Natural killer cell (primary cell): ENCODE measurements at regions not wholly inside any gene's neighbourhood (a gene's known extent, or its start where the extent isn't known, plus 50 kb on each side); places are given as distances from the start of the nearest gene placed in this dataset.
"Not testable (repeated sequence)": the region's sequence is repeated elsewhere in the genome, so short reads cannot be mapped to it uniquely, and the experiment has no call there.

Experiments
- ATAC-seq, 3 donors: fragments of 150-1000 bp in 2 of 3; fragments of 200-7000 bp in 1 of 3; cut with Tn5 transposase; 1 replicate in 1 of 3; 2 replicates in 2 of 3; pipeline ENCODE4 v1.10.0; 2021; ENCODE audit warnings: mild to moderate bottlenecking in 2 of 3, moderate library complexity in 2 of 3
- DNase-seq, 2 donors: peaks; one replicate each; pipeline versions ENCODE4 v3.0.0 to v3.0.0-alpha.2; 2013 to 2021; ENCODE audit warnings: mixed read lengths in 1 of 2
- H3K27ac ChIP-seq: one replicate; pipeline ENCODE4 v1.5.1; 2013; ENCODE audit warnings: mild to moderate bottlenecking, low read length
- H3K27me3 ChIP-seq: one replicate; pipeline ENCODE4 v1.6.1; 2013; ENCODE audit warnings: low read length; ENCODE audit not compliant: control insufficient read depth, insufficient read depth
- H3K36me3 ChIP-seq: one replicate; pipeline ENCODE4 v1.6.1; 2013; ENCODE audit warnings: low read length; ENCODE audit not compliant: control insufficient read depth, insufficient read depth
- H3K4me1 ChIP-seq: one replicate; pipeline ENCODE4 v1.6.1; 2013; ENCODE audit warnings: low read length; ENCODE audit not compliant: control insufficient read depth, insufficient read depth
- H3K4me3 ChIP-seq: one replicate; pipeline ENCODE4 v1.5.1; 2013; ENCODE audit warnings: low read length
- H3K9me3 ChIP-seq: one replicate; pipeline ENCODE4 v1.6.1; 2013; ENCODE audit warnings: low read length; ENCODE audit not compliant: control insufficient read depth, insufficient read depth
- H3K27ac Mint-ChIP-seq, 2 donors: one replicate each; pipeline ENCODE4 v1.8.0; 2022; ENCODE audit warnings: mild to moderate bottlenecking in 2 of 2, mixed read lengths in 2 of 2, moderate library complexity in 1 of 2
- H3K27me3 Mint-ChIP-seq, 2 donors: one replicate each; pipeline ENCODE4 v1.8.0; 2022; ENCODE audit warnings: low read depth in 2 of 2, mixed read lengths in 2 of 2
- H3K36me3 Mint-ChIP-seq: one replicate; pipeline ENCODE4 v1.8.0; 2022; ENCODE audit warnings: mixed read lengths
- H3K4me1 Mint-ChIP-seq, 2 donors: one replicate each; pipeline ENCODE4 v1.8.0; 2022; ENCODE audit warnings: mixed read lengths in 2 of 2
- H3K4me3 Mint-ChIP-seq: one replicate; pipeline ENCODE4 v1.8.0; 2022; ENCODE audit warnings: mild to moderate bottlenecking, moderate library complexity, mixed read lengths
- H3K9me3 Mint-ChIP-seq, 2 donors: one replicate each; pipeline ENCODE4 v1.8.0; 2022; ENCODE audit warnings: mixed read lengths in 2 of 2
- CTCF ChIP-seq: fragments of 200-600 bp; IDR thresholded peaks from one replicate; pipeline ENCODE4 v1.8.0; 2022; ENCODE audit warnings: antibody characterized with exemption
- WGBS: methylation state at CpG from one replicate; pipeline ENCODE4 v1.1.7; 2013; ENCODE audit warnings: missing lambda C conversion rate; ENCODE audit not compliant: insufficient coverage; 5-methylcytosine and 5-hydroxymethylcytosine counted together
- intact Hi-C: fragments of 100-400 bp; cut with micrococcal nuclease; formaldehyde crosslinking; loops from one replicate; pipeline ENCODE4 v1.14.2; 2022

DNA sequence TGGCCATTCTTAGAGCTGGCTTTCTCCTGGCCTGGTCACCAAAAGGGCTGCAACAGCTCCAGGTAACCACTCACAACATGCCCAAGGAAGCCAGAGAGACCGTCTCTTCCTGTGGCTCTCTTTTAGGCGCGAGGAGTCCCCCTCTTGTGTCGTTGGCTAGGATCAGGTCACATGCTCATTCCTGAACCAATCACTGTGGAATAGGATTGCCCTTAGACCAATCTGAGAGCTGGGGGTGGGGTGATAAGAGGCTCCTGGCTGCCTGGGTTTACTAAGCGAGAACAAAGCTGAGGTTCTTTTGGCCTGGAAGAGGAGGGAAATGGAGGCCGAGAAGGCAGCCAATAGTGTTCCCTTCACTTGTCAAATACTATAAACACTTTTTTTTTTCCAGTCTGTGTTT is 452.1 kb upstream of the PROX1 start:
- Mint-ChIP-seq H3K4me1 (no peaks in the 10 kb centered on the region), H3K27me3 (peaks cover 0 to 4% of the 10 kb centered on the region in 2 donors), H3K4me3 (no peak overlapping the region), H3K36me3 (no peaks in the 10 kb centered on the region), H3K9me3 (no peaks in the 10 kb centered on the region), H3K27ac (no peak overlapping the region)
- Histone ChIP-seq H3K4me1 (no peaks in the 10 kb centered on the region), H3K36me3 (no peaks in the 10 kb centered on the region), H3K27ac (no peak overlapping the region), H3K27me3 (no peaks in the 10 kb centered on the region), H3K4me3 (no peak overlapping the region), H3K9me3 (no peaks in the 10 kb centered on the region)
- no peak for ATAC-seq
- no peak for TF ChIP-seq CTCF
- intact Hi-C loops, result no loop called here
- 96% methylated on average over 5 of the region's 6 CpGs for WGBS
- no peak for DNase-seq

DNA sequence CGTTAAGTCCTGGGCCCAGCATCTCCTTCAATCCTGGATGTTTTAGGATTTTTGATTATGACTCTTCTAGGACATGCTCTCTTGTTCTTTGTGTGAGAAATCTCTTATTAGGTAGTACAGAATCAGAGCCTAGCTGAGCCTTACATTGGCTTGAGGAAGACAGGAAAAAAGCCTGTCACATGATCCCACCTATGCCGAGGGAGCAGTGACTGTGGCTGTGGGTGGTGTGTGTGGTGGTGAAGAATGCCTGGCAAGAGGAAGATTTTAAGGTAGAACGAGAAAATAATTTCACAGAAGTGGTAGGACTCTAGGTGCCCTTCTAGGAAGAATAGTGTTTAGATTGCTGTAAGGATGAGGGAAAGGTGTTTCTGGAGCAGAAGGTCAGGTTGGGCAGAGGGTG is 449.5 kb upstream of the PROX1 start:
- DNase-seq (no peak), ATAC-seq (no peak)
- Histone ChIP-seq H3K4me3 (no peak overlapping the region), H3K9me3 (no peaks in the 10 kb centered on the region), H3K27ac (no peak overlapping the region), H3K36me3 (no peaks in the 10 kb centered on the region), H3K4me1 (no peaks in the 10 kb centered on the region), H3K27me3 (no peaks in the 10 kb centered on the region)
- intact Hi-C loops, result no loop called here
- H3K4me3 Mint-ChIP-seq, result no peak overlapping the region
- peaks cover 0 to 10% of the 10 kb centered on the region in 2 donors for H3K27me3 Mint-ChIP-seq
- H3K4me1 Mint-ChIP-seq, result no peaks in the 10 kb centered on the region
- no peaks in the 10 kb centered on the region for H3K36me3 Mint-ChIP-seq
- TF ChIP-seq CTCF, result no peak
- no peak overlapping the region for H3K27ac Mint-ChIP-seq
- peaks cover 0 to 2% of the 10 kb centered on the region in 2 donors for H3K9me3 Mint-ChIP-seq
- WGBS, result 65% methylated on average over 3 of the region's 3 CpGs

DNA sequence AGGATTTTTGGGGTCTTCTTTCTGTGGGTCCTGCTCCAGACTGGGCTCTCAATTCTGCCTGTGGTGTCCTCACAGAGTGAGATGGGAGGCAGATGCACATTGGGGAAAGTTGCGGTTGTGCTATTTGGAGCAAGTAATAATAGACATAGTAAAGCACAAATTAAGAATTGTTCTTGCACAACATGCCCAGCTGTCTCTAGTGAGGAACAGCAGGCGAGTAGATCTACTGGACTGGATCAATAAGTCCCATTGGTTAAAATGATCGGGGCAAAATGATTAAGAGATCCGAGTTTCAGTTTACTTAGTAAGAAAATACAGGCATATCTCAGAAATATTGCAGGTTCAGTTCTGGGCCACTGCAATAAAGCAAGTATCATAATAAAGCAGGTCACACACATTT is 448.3 kb upstream of the PROX1 start:
- Histone ChIP-seq H3K27ac (no peak overlapping the region), H3K4me3 (no peak overlapping the region), H3K4me1 (no peaks in the 10 kb centered on the region), H3K9me3 (no peaks in the 10 kb centered on the region), H3K27me3 (no peaks in the 10 kb centered on the region), H3K36me3 (no peaks in the 10 kb centered on the region)
- no peak for DNase-seq
- no peak overlapping the region for H3K4me3 Mint-ChIP-seq
- TF ChIP-seq CTCF, result no peak
- H3K4me1 Mint-ChIP-seq, result no peaks in the 10 kb centered on the region
- H3K9me3 Mint-ChIP-seq, result peaks cover 0 to 2% of the 10 kb centered on the region in 2 donors
- H3K36me3 Mint-ChIP-seq, result no peaks in the 10 kb centered on the region
- intact Hi-C loops, result no loop called here
- WGBS, result 83% methylated on average over 4 of the region's 4 CpGs
- H3K27me3 Mint-ChIP-seq, result peaks cover 0 to 10% of the 10 kb centered on the region in 2 donors
- H3K27ac Mint-ChIP-seq, result no peak overlapping the region
- no peak for ATAC-seq

- ATAC-seq, result no peak
- Histone ChIP-seq H3K9me3 (no peaks in the 10 kb centered on the region), H3K36me3 (no peaks in the 10 kb centered on the region), H3K27me3 (no peaks in the 10 kb centered on the region), H3K4me3 (no peak overlapping the region), H3K4me1 (no peaks in the 10 kb centered on the region), H3K27ac (no peak overlapping the region)
- H3K27ac Mint-ChIP-seq, result no peak overlapping the region
- H3K9me3 Mint-ChIP-seq, result peaks cover 0 to 2% of the 10 kb centered on the region in 2 donors
- no peak for DNase-seq
- no peaks in the 10 kb centered on the region for H3K4me1 Mint-ChIP-seq
- H3K36me3 Mint-ChIP-seq, result no peaks in the 10 kb centered on the region
- WGBS, result 0% methylated on average over 1 of the region's 1 CpG
- intact Hi-C loops, result no loop called here
- H3K4me3 Mint-ChIP-seq, result no peak overlapping the region
- peaks cover 0 to 10% of the 10 kb centered on the region in 2 donors for H3K27me3 Mint-ChIP-seq
- TF ChIP-seq CTCF, result no peak
These were observed 446.1 kb upstream of the PROX1 start for GRCh38 chr1:213541641-213542040.

GRCh38 chr1:213545181-213545580 is 442.6 kb upstream of the PROX1 start:
- H3K27ac ChIP-seq, H3K4me1 Mint-ChIP-seq, H3K4me3 ChIP-seq: not testable (repeated sequence)

More at GRCh38 chr1:213545181-213545580, 442.6 kb upstream of the PROX1 start:
- DNase-seq, H3K4me1 ChIP-seq, ATAC-seq, H3K27ac Mint-ChIP-seq, H3K9me3 ChIP-seq, H3K27me3 Mint-ChIP-seq, H3K36me3 ChIP-seq, H3K27me3 ChIP-seq, H3K36me3 Mint-ChIP-seq, H3K4me3 Mint-ChIP-seq, H3K9me3 Mint-ChIP-seq, intact Hi-C loops: not testable (repeated sequence)
- 100% methylated on average over 2 of the region's 4 CpGs for WGBS
